ENCODE measurements at regions not wholly inside any gene's neighbourhood (a gene's known extent, or its start where the extent isn't known, plus 50 kb on each side); places are given as distances from the start of the nearest gene placed in this dataset.

DNA sequence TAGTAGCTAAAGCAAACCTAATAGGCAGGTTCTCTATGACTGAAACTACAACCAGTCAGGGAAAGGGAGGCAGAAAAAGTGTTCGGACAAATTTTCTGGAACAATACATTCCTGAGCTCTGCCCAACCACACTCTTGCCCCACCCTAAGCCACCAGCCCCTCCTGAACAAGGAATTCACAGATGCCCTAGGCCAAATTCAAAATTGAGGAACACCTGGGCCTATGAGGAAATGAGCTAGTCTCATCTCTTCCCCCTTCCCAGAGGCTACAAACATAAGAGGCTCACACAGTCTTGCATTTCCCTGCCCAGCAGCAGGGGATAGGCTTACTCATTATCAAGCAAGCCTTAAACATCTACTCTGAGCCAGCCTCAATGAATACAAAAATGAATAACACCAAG lies 284.7 kb downstream of the ZNF674 start:
- Histone ChIP-seq H4K20me1 (ENCODE audit: insufficient read depth, low read length) (no peaks in the 10 kb centered on the region), H3K4me2 (ENCODE audit: insufficient read depth, low read length) (no peak overlapping the region), H2AFZ (ENCODE audit: low read depth, low read length) (no peak overlapping the region), H3K9ac (ENCODE audit: low read depth, low read length) (no peak overlapping the region), H3K4me3 (ENCODE audit: low read depth in 1 of 2, low read length in 2 of 2) (no peak overlapping the region), H3K9me3 (ENCODE audit: insufficient read depth, low read length, severe bottlenecking) (no peaks in the 10 kb centered on the region), H3K36me3 (ENCODE audit: insufficient read depth, low read length) (no peaks in the 10 kb centered on the region), H3K4me1 (ENCODE audit: insufficient read depth, low read length) (peaks cover 7% of the 10 kb centered on the region), H3K27ac (ENCODE audit: low read length) (no peak overlapping the region), H3K79me2 (ENCODE audit: insufficient read depth, low read length) (no peaks in the 10 kb centered on the region), H3K27me3 (ENCODE audit: insufficient read depth, low read length, poor library complexity) (no peaks in the 10 kb centered on the region)
- DNase-seq (no peak), ATAC-seq (ENCODE audit: insufficient read depth, low read depth) (no peak)
- TF ChIP-seq EZH2 (IDR thresholded peaks at IDR 0.05; ENCODE audit: borderline replicate concordance, low read depth, low read length, severe bottlenecking), result no peak
- TF ChIP-seq, protein P1, sequence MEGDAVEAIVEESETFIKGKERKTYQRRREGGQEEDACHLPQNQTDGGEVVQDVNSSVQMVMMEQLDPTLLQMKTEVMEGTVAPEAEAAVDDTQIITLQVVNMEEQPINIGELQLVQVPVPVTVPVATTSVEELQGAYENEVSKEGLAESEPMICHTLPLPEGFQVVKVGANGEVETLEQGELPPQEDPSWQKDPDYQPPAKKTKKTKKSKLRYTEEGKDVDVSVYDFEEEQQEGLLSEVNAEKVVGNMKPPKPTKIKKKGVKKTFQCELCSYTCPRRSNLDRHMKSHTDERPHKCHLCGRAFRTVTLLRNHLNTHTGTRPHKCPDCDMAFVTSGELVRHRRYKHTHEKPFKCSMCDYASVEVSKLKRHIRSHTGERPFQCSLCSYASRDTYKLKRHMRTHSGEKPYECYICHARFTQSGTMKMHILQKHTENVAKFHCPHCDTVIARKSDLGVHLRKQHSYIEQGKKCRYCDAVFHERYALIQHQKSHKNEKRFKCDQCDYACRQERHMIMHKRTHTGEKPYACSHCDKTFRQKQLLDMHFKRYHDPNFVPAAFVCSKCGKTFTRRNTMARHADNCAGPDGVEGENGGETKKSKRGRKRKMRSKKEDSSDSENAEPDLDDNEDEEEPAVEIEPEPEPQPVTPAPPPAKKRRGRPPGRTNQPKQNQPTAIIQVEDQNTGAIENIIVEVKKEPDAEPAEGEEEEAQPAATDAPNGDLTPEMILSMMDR (IDR thresholded peaks at IDR 0.05; ENCODE audit: borderline replicate concordance, extremely low read depth, low read length, poor library complexity, severe bottlenecking), result no peak

DNA sequence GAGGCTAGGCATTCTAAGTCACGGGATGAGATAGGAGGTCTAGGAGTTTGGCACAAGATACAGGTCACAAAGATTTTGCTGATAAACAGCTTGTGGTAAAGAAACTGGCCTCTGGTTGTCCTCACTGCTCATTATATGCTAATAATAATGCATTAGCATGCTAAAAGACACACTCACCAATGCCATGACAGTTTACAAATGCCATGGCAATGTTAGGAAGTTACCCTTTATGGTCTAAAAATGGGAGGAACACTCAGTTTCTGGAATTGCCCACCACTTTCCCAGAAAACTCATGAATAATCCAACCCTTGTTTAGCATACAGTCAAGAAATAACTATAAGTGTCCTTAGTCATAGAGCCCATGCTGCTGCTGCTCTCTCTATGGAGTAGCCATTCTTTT lies 286.9 kb downstream of the ZNF674 start:
- TF ChIP-seq EZH2 (IDR thresholded peaks at IDR 0.05; ENCODE audit: borderline replicate concordance, low read depth, low read length, severe bottlenecking), result no peak
- TF ChIP-seq, protein P1 (IDR thresholded peaks at IDR 0.05; ENCODE audit: borderline replicate concordance, extremely low read depth, low read length, poor library complexity, severe bottlenecking), result no peak
- Histone ChIP-seq H3K4me3 (ENCODE audit: low read depth in 1 of 2, low read length in 2 of 2) (no peak overlapping the region), H3K4me1 (ENCODE audit: insufficient read depth, low read length) (peaks cover 24% of the 10 kb centered on the region), H3K4me2 (ENCODE audit: insufficient read depth, low read length) (no peak overlapping the region), H2AFZ (ENCODE audit: low read depth, low read length) (no peak overlapping the region), H3K36me3 (ENCODE audit: insufficient read depth, low read length) (no peaks in the 10 kb centered on the region), H3K27me3 (ENCODE audit: insufficient read depth, low read length, poor library complexity) (no peaks in the 10 kb centered on the region), H3K79me2 (ENCODE audit: insufficient read depth, low read length) (no peaks in the 10 kb centered on the region), H3K9me3 (ENCODE audit: insufficient read depth, low read length, severe bottlenecking) (no peaks in the 10 kb centered on the region), H4K20me1 (ENCODE audit: insufficient read depth, low read length) (no peaks in the 10 kb centered on the region), H3K27ac (ENCODE audit: low read length) (no peak overlapping the region), H3K9ac (ENCODE audit: low read depth, low read length) (no peak overlapping the region)
- no peak for ATAC-seq (ENCODE audit: insufficient read depth, low read depth)
- DNase-seq, result no peak

DNA sequence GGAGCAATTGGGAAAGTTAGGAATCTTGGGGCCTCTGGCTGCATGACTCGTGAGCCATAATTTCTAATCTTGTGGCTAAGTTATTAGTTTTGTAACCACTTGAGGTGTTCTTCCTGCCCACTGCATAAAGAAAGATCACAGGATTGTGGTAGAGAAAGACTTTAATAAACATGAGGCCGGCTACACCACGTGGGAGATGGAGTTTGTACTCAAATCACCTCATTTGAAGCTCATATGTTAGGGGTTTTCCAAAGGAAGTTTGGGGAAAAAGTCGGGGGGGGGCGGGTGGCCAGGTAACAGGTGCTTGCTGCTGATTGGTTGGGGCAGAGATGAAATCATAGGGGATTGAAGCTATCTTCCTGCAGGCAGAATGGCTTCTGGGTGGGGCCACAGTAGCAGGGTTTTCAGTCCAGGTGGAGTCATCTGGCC lies 287.8 kb downstream of the ZNF674 start:
- no peak for TF ChIP-seq EZH2 (IDR thresholded peaks at IDR 0.05; ENCODE audit: borderline replicate concordance, low read depth, low read length, severe bottlenecking)
- H3K4me2 ChIP-seq (ENCODE audit: insufficient read depth, low read length), result no peak overlapping the region
- no peaks in the 10 kb centered on the region for H4K20me1 ChIP-seq (ENCODE audit: insufficient read depth, low read length)
- H3K9me3 ChIP-seq (ENCODE audit: insufficient read depth, low read length, severe bottlenecking), result no peaks in the 10 kb centered on the region
- no peak overlapping the region for H3K9ac ChIP-seq (ENCODE audit: low read depth, low read length)
- H3K27me3 ChIP-seq (ENCODE audit: insufficient read depth, low read length, poor library complexity), result no peaks in the 10 kb centered on the region
- H3K4me3 ChIP-seq (ENCODE audit: low read depth in 1 of 2, low read length in 2 of 2), result no peak overlapping the region
- H3K36me3 ChIP-seq (ENCODE audit: insufficient read depth, low read length), result no peaks in the 10 kb centered on the region
- ATAC-seq (ENCODE audit: insufficient read depth, low read depth), result no peak
- H3K4me1 ChIP-seq (ENCODE audit: insufficient read depth, low read length), result peaks cover 24% of the 10 kb centered on the region
- DNase-seq, result no peak
- no peak overlapping the region for H3K27ac ChIP-seq (ENCODE audit: low read length)
- no peak overlapping the region for H2AFZ ChIP-seq (ENCODE audit: low read depth, low read length)
- H3K79me2 ChIP-seq (ENCODE audit: insufficient read depth, low read length), result no peaks in the 10 kb centered on the region

DNA sequence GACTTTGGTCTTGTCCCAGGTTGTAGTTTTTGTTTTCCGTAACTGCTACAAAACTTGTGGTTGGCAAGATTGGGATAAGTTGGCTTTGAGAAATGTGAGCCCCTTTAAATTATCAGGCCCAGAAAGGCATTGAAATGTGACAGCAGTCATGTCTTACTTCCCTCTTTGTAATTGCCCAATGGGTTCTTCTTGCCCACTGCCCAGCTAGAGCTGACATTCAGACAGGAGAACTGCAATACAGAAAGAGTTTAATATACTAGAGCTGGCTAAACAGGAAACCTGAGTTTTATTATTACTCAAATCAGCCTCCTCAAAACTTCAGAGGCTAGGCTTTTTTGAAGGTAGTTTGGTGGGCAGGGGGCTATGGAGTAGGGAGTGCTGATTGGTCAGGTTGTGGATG lies 288.3 kb downstream of the ZNF674 start:
- Histone ChIP-seq H3K27me3 (ENCODE audit: insufficient read depth, low read length, poor library complexity) (no peaks in the 10 kb centered on the region), H3K4me2 (ENCODE audit: insufficient read depth, low read length) (no peak overlapping the region), H3K79me2 (ENCODE audit: insufficient read depth, low read length) (no peaks in the 10 kb centered on the region), H3K9ac (ENCODE audit: low read depth, low read length) (no peak overlapping the region), H3K9me3 (ENCODE audit: insufficient read depth, low read length, severe bottlenecking) (no peaks in the 10 kb centered on the region), H3K4me3 (ENCODE audit: low read depth in 1 of 2, low read length in 2 of 2) (no peak overlapping the region), H4K20me1 (ENCODE audit: insufficient read depth, low read length) (no peaks in the 10 kb centered on the region), H2AFZ (ENCODE audit: low read depth, low read length) (no peak overlapping the region), H3K4me1 (ENCODE audit: insufficient read depth, low read length) (peaks cover 24% of the 10 kb centered on the region), H3K36me3 (ENCODE audit: insufficient read depth, low read length) (no peaks in the 10 kb centered on the region), H3K27ac (ENCODE audit: low read length) (no peak overlapping the region)
- DNase-seq, result no peak
- no peak for ATAC-seq (ENCODE audit: insufficient read depth, low read depth)
- TF ChIP-seq EZH2 (IDR thresholded peaks at IDR 0.05; ENCODE audit: borderline replicate concordance, low read depth, low read length, severe bottlenecking), result no peak
- TF ChIP-seq, protein P1 (IDR thresholded peaks at IDR 0.05; ENCODE audit: borderline replicate concordance, extremely low read depth, low read length, poor library complexity, severe bottlenecking), result no peak
